B cell (primary cell): ENCODE measurements at regions not wholly inside any gene's neighbourhood (a gene's known extent, or its start where the extent isn't known, plus 50 kb on each side); places are given as distances from the start of the nearest gene placed in this dataset.

Experiments
- ATAC-seq: fragments of 200-7000 bp; cut with Tn5 transposase; one replicate; pipeline ENCODE4 v1.10.0; 2021; ENCODE audit warnings: low read depth, mild to moderate bottlenecking, moderate number of reproducible peaks, moderate library complexity
- CTCF ChIA-PET: fragments of 350-600 bp; sonication (Branson Sonifier 250); formaldehyde crosslinking; loops from one replicate; lab custom pipeline; 2021; ENCODE audit warnings: antibody characterized with exemption, inconsistent platforms; lab: Charles Lee
- POLR2A ChIA-PET: fragments of 350-600 bp; sonication (Branson Sonifier 250); formaldehyde crosslinking; loops from one replicate; lab custom pipeline; 2021; ENCODE audit warnings: antibody characterized with exemption; lab: Charles Lee
- DNase-seq: peaks from one replicate; pipeline ENCODE4 v3.0.0; 2013
- H2AFZ ChIP-seq: 2 replicates; pipeline ENCODE4 v1.6.1; 2012; ENCODE audit warnings: mild to moderate bottlenecking, low read depth, low read length; ENCODE audit not compliant: insufficient read depth, poor library complexity, severe bottlenecking
- H3K27ac ChIP-seq, 2 donors: 1 replicate in 1 of 2; 2 replicates in 1 of 2; pipeline ENCODE4 v1.5.1; 2012 to 2013; ENCODE audit warnings: low read length in 2 of 2, mild to moderate bottlenecking in 2 of 2, moderate library complexity in 1 of 2
- H3K27me3 ChIP-seq, 4 experiments: fragments of 200-600 bp in 1 of 4; sonication (generic) in 1 of 4; replicated peaks in 1 of 4; 1 replicate in 2 of 4; 2 replicates in 2 of 4; pipeline versions ENCODE4 v1.6.1 to v1.7.0; 2013 to 2016; ENCODE audit warnings: low read length in 3 of 4, mild to moderate bottlenecking in 2 of 4, mixed read lengths in 1 of 4, moderate library complexity in 1 of 4; ENCODE audit not compliant: insufficient read depth in 4 of 4, control insufficient read depth in 3 of 4; ENCODE audit errors: control extremely low read depth in 1 of 4
- H3K36me3 ChIP-seq, 2 experiments: replicated peaks in 1 of 2; 1 replicate in 1 of 2; 2 replicates in 1 of 2; pipeline versions ENCODE4 v1.6.1 to v1.7.1; 2013; ENCODE audit warnings: low read length in 1 of 2; ENCODE audit not compliant: insufficient read depth in 2 of 2, control insufficient read depth in 1 of 2; ENCODE audit errors: control extremely low read depth in 1 of 2, extremely low read depth in 1 of 2
- H3K4me1 ChIP-seq, 2 donors: fragments of 200-600 bp in 1 of 2; sonication (generic) in 1 of 2; 1 replicate in 1 of 2; 2 replicates in 1 of 2; pipeline versions ENCODE4 v1.5.1 to v1.6.1; 2013 to 2017; ENCODE audit warnings: low read length in 2 of 2; ENCODE audit not compliant: control insufficient read depth in 2 of 2, insufficient read depth in 2 of 2
- H3K4me2 ChIP-seq: replicated peaks from 2 replicates; pipeline ENCODE3; 2012; ENCODE audit warnings: mild to moderate bottlenecking, low read depth, low read length; ENCODE audit not compliant: poor library complexity, severe bottlenecking
- H3K4me3 ChIP-seq, 5 experiments: fragments of 200-600 bp in 1 of 5; sonication (generic) in 1 of 5; 1 replicate in 3 of 5; 2 replicates in 2 of 5; pipeline versions ENCODE4 v1.5.1 to v1.7.0; 2011 to 2016; ENCODE audit warnings: low read length in 4 of 5, mild to moderate bottlenecking in 4 of 5, low read depth in 2 of 5, control low read depth in 1 of 5, moderate library complexity in 1 of 5; ENCODE audit not compliant: insufficient read depth in 1 of 5; ENCODE audit errors: control extremely low read depth in 1 of 5, extremely low read depth in 1 of 5
- H3K79me2 ChIP-seq: fragments of 200-600 bp; sonication (generic); one replicate; pipeline ENCODE4 v1.6.0; 2016; ENCODE audit warnings: low read length; ENCODE audit not compliant: control insufficient read depth, insufficient read depth
- H3K9ac ChIP-seq: fragments of 200-600 bp; sonication (generic); 2 replicates; pipeline ENCODE4 v1.6.1; 2017; ENCODE audit warnings: mild to moderate bottlenecking, low read length, moderate library complexity
- H3K9me3 ChIP-seq, 3 donors: one replicate each; pipeline versions ENCODE4 v1.6.1 to v1.7.1; 2013; ENCODE audit warnings: low read length in 2 of 3; ENCODE audit not compliant: control insufficient read depth in 2 of 3, insufficient read depth in 1 of 3; ENCODE audit errors: control extremely low read depth in 1 of 3
- H4K20me1 ChIP-seq: 2 replicates; pipeline ENCODE4 v1.6.0; 2012; ENCODE audit warnings: mild to moderate bottlenecking, low read length; ENCODE audit not compliant: insufficient read depth, control insufficient read depth, poor library complexity, severe bottlenecking
- H3K27ac Mint-ChIP-seq: one replicate; pipeline ENCODE4 v1.8.0; 2021; ENCODE audit warnings: mixed read lengths
- H3K27me3 Mint-ChIP-seq: one replicate; pipeline ENCODE4 v1.8.0; 2021; ENCODE audit warnings: mixed read lengths
- H3K4me1 Mint-ChIP-seq: one replicate; pipeline ENCODE4 v1.8.0; 2021; ENCODE audit warnings: mixed read lengths
- H3K4me3 Mint-ChIP-seq: one replicate; pipeline ENCODE4 v1.8.0; 2021; ENCODE audit warnings: mixed read lengths
- H3K9me3 Mint-ChIP-seq: one replicate; pipeline ENCODE4 v1.8.0; 2022; ENCODE audit warnings: mixed read lengths; ENCODE audit not compliant: insufficient read depth
- CTCF ChIP-seq: fragments of 200-600 bp; IDR thresholded peaks from one replicate; pipeline ENCODE4 v1.8.0; 2022; ENCODE audit warnings: antibody characterized with exemption, mild to moderate bottlenecking
- EZH2 ChIP-seq: IDR thresholded peaks from 2 replicates; pipeline ENCODE4 v1.6.1; 2012; ENCODE audit warnings: borderline replicate concordance, low read depth, mild to moderate bottlenecking, moderate library complexity, low read length; ENCODE audit not compliant: insufficient read depth, poor library complexity, severe bottlenecking
- WGBS: methylation state at CpG from one replicate; pipeline ENCODE4 v1.1.5; 2013; ENCODE audit warnings: missing lambda C conversion rate; ENCODE audit not compliant: insufficient coverage; 5-methylcytosine and 5-hydroxymethylcytosine counted together
- intact Hi-C: fragments of 100-400 bp; cut with micrococcal nuclease; formaldehyde crosslinking; loops from one replicate; pipeline ENCODE4 v1.10.0; 2022

DNA sequence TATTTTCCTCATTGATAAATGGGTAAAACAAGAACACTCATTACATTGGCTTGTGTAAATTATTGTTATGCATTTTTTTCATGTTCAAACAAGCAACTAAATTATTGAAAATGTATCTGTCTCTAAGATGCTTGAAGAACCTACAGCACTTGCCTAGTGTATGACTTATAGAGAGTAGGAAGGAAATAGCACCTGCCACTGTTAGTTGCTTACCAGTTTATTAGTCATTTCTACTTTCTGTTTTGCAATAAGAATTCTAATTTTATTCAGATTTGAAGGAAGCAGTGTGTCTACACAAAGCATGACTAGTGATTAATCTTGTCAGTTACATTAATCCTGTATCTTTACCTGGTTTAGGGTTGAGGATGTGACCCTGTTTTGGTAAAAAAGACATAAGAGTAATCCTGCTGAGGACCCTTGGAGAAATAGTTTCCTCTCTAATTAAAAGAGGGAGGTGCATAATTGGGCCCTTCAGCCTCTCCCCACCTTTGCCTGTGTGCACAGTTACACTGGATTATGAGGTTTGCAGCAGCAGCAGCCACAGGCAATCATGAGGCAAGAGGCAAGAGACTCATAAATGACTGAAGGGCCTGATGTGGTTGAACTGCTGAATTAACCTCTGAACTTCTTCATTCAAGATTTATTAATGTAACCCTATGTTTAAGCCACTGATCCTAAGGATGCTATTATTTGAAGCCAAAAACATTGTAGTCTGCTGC is 1202.1 kb downstream of the ADGRL3 start:
- ATAC-seq, result no peak
- Histone ChIP-seq H3K9ac (no peak overlapping the region), H4K20me1 (no peaks in the 10 kb centered on the region), H3K9me3 (no peaks in the 10 kb centered on the region), H3K27me3 (no peaks in the 10 kb centered on the region), H3K4me2 (no peak overlapping the region), H3K79me2 (no peaks in the 10 kb centered on the region), H3K4me3 (no peak overlapping the region), H3K4me1 (no peaks in the 10 kb centered on the region), H3K27ac (no peak overlapping the region), H2AFZ (no peak overlapping the region), H3K36me3 (no peaks in the 10 kb centered on the region)
- H3K4me3 Mint-ChIP-seq, result no peak overlapping the region
- TF ChIP-seq CTCF (no peak), EZH2 (no peak)
- intact Hi-C loops, result no loop called here
- CTCF ChIA-PET, result no interaction called here
- H3K9me3 Mint-ChIP-seq, result peaks cover 7% of the 10 kb centered on the region
- H3K27me3 Mint-ChIP-seq, result no peaks in the 10 kb centered on the region
- H3K4me1 Mint-ChIP-seq, result no peaks in the 10 kb centered on the region
- no peak for DNase-seq
- POLR2A ChIA-PET, result no interaction called here
- no peak overlapping the region for H3K27ac Mint-ChIP-seq

DNA sequence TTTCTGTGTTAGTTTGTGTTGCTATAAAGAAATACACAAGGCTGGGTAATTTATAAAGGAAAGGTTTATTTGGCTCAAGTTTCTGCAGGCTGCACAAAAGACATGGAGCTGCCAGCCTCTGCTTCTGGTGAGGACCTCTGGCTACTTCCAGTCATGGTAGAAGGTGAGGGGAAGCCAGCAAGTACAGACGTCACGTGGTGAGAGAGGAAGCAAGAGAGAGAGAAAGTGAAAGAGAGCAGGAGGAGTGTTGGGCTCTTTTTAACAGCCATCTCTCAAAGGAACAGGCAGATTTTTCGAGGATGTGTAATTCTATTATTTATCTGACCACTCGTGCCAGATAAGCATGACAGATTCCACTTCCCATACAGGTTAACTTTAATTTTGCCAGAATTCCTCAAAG is 1199.1 kb downstream of the ADGRL3 start:
- Histone ChIP-seq H3K36me3 (no peaks in the 10 kb centered on the region), H3K4me2 (no peak overlapping the region), H2AFZ (no peak overlapping the region), H3K79me2 (no peaks in the 10 kb centered on the region), H3K9me3 (no peaks in the 10 kb centered on the region), H3K4me3 (no peak overlapping the region), H4K20me1 (no peaks in the 10 kb centered on the region), H3K27ac (no peak overlapping the region), H3K9ac (no peak overlapping the region), H3K4me1 (no peaks in the 10 kb centered on the region), H3K27me3 (no peaks in the 10 kb centered on the region)
- WGBS, result 10% methylated on average over 2 of the region's 4 CpGs
- no peak for TF ChIP-seq CTCF
- TF ChIP-seq EZH2, result no peak
- H3K9me3 Mint-ChIP-seq, result peaks cover 5% of the 10 kb centered on the region
- no peak for DNase-seq
- CTCF ChIA-PET, result no interaction called here
- no peak overlapping the region for H3K4me3 Mint-ChIP-seq
- H3K27me3 Mint-ChIP-seq, result no peaks in the 10 kb centered on the region
- POLR2A ChIA-PET, result no interaction called here
- H3K4me1 Mint-ChIP-seq, result no peaks in the 10 kb centered on the region
- no peak overlapping the region for H3K27ac Mint-ChIP-seq
- no peak for ATAC-seq
- intact Hi-C loops, result no loop called here
